ENCODE measurements at regions not wholly inside any gene's neighbourhood (a gene's known extent, or its start where the extent isn't known, plus 50 kb on each side); places are given as distances from the start of the nearest gene placed in this dataset.

GRCh38 chr6:63410435-63411426, 90.9 kb upstream of the LGSN start:
- Histone ChIP-seq H3K27ac (no peak overlapping the region), H3K27me3 (ENCODE audit: control insufficient read depth, insufficient read depth, low read length) (no peaks in the 10 kb centered on the region), H2AFZ (no peak overlapping the region), H3K79me2 (no peaks in the 10 kb centered on the region), H3K36me3 (ENCODE audit: control insufficient read depth, insufficient read depth, low read length) (no peaks in the 10 kb centered on the region), H3K9ac (no peak overlapping the region), H3K4me1 (no peaks in the 10 kb centered on the region), H3K4me3 (ENCODE audit: low read depth, low read length) (no peak overlapping the region), H3K4me2 (ENCODE audit: low read length) (no peak overlapping the region), H3K9me3 (ENCODE audit: control insufficient read depth, low read length) (no peaks in the 10 kb centered on the region)
- TF ChIP-seq CTCF (IDR thresholded peaks at IDR 0.05) = no peak

GRCh38 chr6:63415286-63415685, 95.5 kb upstream of the LGSN start:
- H3K79me2 ChIP-seq = no peaks in the 10 kb centered on the region
- no peak overlapping the region for H3K27ac ChIP-seq
- no peak overlapping the region for H3K4me3 ChIP-seq (ENCODE audit: low read depth, low read length)
- H3K9me3 ChIP-seq (ENCODE audit: control insufficient read depth, low read length) = no peaks in the 10 kb centered on the region
- H3K4me2 ChIP-seq (ENCODE audit: low read length) = no peak overlapping the region
- H3K9ac ChIP-seq = no peak overlapping the region
- no peak for TF ChIP-seq CTCF (IDR thresholded peaks at IDR 0.05)
- no peaks in the 10 kb centered on the region for H3K4me1 ChIP-seq
- H2AFZ ChIP-seq = no peak overlapping the region
- H3K27me3 ChIP-seq (ENCODE audit: control insufficient read depth, insufficient read depth, low read length) = no peaks in the 10 kb centered on the region
- H3K36me3 ChIP-seq (ENCODE audit: control insufficient read depth, insufficient read depth, low read length) = no peaks in the 10 kb centered on the region

- Histone ChIP-seq H3K4me1 (no peaks in the 10 kb centered on the region), H3K27me3 (ENCODE audit: control insufficient read depth, insufficient read depth, low read length) (no peaks in the 10 kb centered on the region), H3K4me3 (ENCODE audit: low read depth, low read length) (no peak overlapping the region), H2AFZ (no peak overlapping the region), H3K9ac (no peak overlapping the region), H3K27ac (no peak overlapping the region), H3K36me3 (ENCODE audit: control insufficient read depth, insufficient read depth, low read length) (no peaks in the 10 kb centered on the region), H3K9me3 (ENCODE audit: control insufficient read depth, low read length) (no peaks in the 10 kb centered on the region), H3K4me2 (ENCODE audit: low read length) (no peak overlapping the region), H3K79me2 (no peaks in the 10 kb centered on the region)
- no peak for TF ChIP-seq CTCF (IDR thresholded peaks at IDR 0.05)
Observed at GRCh38 chr6:63418741-63419140, 99.0 kb upstream of the LGSN start.

GRCh38 chr6:63424636-63425035, 104.9 kb upstream of the LGSN start:
- Histone ChIP-seq H3K9me3 (ENCODE audit: control insufficient read depth, low read length) (no peaks in the 10 kb centered on the region), H3K4me3 (ENCODE audit: low read depth, low read length) (no peak overlapping the region), H3K27ac (no peak overlapping the region), H3K4me2 (ENCODE audit: low read length) (no peak overlapping the region), H3K27me3 (ENCODE audit: control insufficient read depth, insufficient read depth, low read length) (no peaks in the 10 kb centered on the region), H3K36me3 (ENCODE audit: control insufficient read depth, insufficient read depth, low read length) (no peaks in the 10 kb centered on the region), H2AFZ (no peak overlapping the region), H3K9ac (no peak overlapping the region), H3K4me1 (no peaks in the 10 kb centered on the region), H3K79me2 (no peaks in the 10 kb centered on the region)
- TF ChIP-seq CTCF (IDR thresholded peaks at IDR 0.05) = no peak

GRCh38 chr6:63425493-63425892, 105.7 kb upstream of the LGSN start:
- H3K4me3 ChIP-seq (ENCODE audit: low read depth, low read length) = no peak overlapping the region
- no peaks in the 10 kb centered on the region for H3K79me2 ChIP-seq
- H3K9me3 ChIP-seq (ENCODE audit: control insufficient read depth, low read length) = no peaks in the 10 kb centered on the region
- no peak overlapping the region for H3K9ac ChIP-seq
- no peaks in the 10 kb centered on the region for H3K27me3 ChIP-seq (ENCODE audit: control insufficient read depth, insufficient read depth, low read length)
- H3K4me2 ChIP-seq (ENCODE audit: low read length) = no peak overlapping the region
- H2AFZ ChIP-seq = no peak overlapping the region
- H3K27ac ChIP-seq = no peak overlapping the region
- no peaks in the 10 kb centered on the region for H3K4me1 ChIP-seq
- TF ChIP-seq CTCF (IDR thresholded peaks at IDR 0.05) = no peak
- no peaks in the 10 kb centered on the region for H3K36me3 ChIP-seq (ENCODE audit: control insufficient read depth, insufficient read depth, low read length)

Data from parathyroid adenoma (tissue), 2 donors.